Loucy (cell line): ENCODE measurements at regions not wholly inside any gene's neighbourhood (a gene's known extent, or its start where the extent isn't known, plus 50 kb on each side); places are given as distances from the start of the nearest gene placed in this dataset.

Experiments used
- H2AFZ ChIP-seq: fragments of 200-600 bp; sonication (generic); 2 replicates; pipeline ENCODE4 v1.6.0; 2016; ENCODE audit warnings: antibody characterized with exemption, mild to moderate bottlenecking, low read length, moderate library complexity
- H3F3A ChIP-seq: fragments of 200-600 bp; 2 replicates; pipeline ENCODE4 v1.6.0; 2016; ENCODE audit warnings: antibody characterized with exemption, low read depth, mild to moderate bottlenecking
- H3K27me3 ChIP-seq: fragments of 200-600 bp; sonication (generic); 2 replicates; pipeline ENCODE4 v1.6.1; 2014; ENCODE audit warnings: low read length, mild to moderate bottlenecking; ENCODE audit not compliant: insufficient read depth, poor library complexity, severe bottlenecking
- H3K36me3 ChIP-seq: fragments of 200-600 bp; sonication (generic); 2 replicates; pipeline ENCODE4 v1.6.1; 2016; ENCODE audit warnings: low read length; ENCODE audit not compliant: insufficient read depth
- H3K4me1 ChIP-seq: fragments of 200-600 bp; sonication (generic); 2 replicates; pipeline ENCODE4 v1.5.1; 2014; ENCODE audit warnings: low read length, mild to moderate bottlenecking; ENCODE audit not compliant: insufficient read depth, poor library complexity, severe bottlenecking
- H3K4me2 ChIP-seq: fragments of 200-600 bp; sonication (generic); 2 replicates; pipeline ENCODE4 v1.6.0; 2014; ENCODE audit warnings: antibody characterized with exemption, low read length, low read depth, mild to moderate bottlenecking; ENCODE audit not compliant: poor library complexity, severe bottlenecking
- H3K4me3 ChIP-seq: fragments of 200-600 bp; sonication (generic); 2 replicates; pipeline ENCODE4 v1.5.1; 2014; ENCODE audit warnings: low read length, mild to moderate bottlenecking, mixed read lengths; ENCODE audit not compliant: poor library complexity, severe bottlenecking
- H3K79me2 ChIP-seq: fragments of 200-600 bp; sonication (generic); 2 replicates; pipeline ENCODE4 v1.6.1; 2014; ENCODE audit warnings: low read length; ENCODE audit not compliant: insufficient read depth
- H3K9ac ChIP-seq: fragments of 200-600 bp; sonication (generic); 2 replicates; pipeline ENCODE4 v1.6.0; 2014; ENCODE audit warnings: mild to moderate bottlenecking, low read depth, low read length, moderate library complexity; ENCODE audit not compliant: poor library complexity, severe bottlenecking
- H3K9me2 ChIP-seq: fragments of 200-600 bp; sonication (generic); replicated peaks from 2 replicates; pipeline ENCODE4 v1.6.1; 2016; ENCODE audit warnings: low read depth, low read length, mixed read lengths
- H3K9me3 ChIP-seq: fragments of 200-600 bp; sonication (generic); 2 replicates; pipeline ENCODE4 v1.6.1; 2014; ENCODE audit warnings: mild to moderate bottlenecking, antibody characterized with exemption, low read length, low read depth; ENCODE audit not compliant: insufficient read depth
- H4K20me1 ChIP-seq: fragments of 200-600 bp; sonication (generic); 2 replicates; pipeline ENCODE4 v1.6.0; 2014; ENCODE audit warnings: antibody characterized with exemption, low read length, mild to moderate bottlenecking; ENCODE audit not compliant: insufficient read depth, poor library complexity, severe bottlenecking
- CTCF ChIP-seq: fragments of 200-600 bp; sonication (generic); conservative IDR thresholded peaks from 2 replicates; pipeline ENCODE4 v1.5.1; 2014; ENCODE audit warnings: mild to moderate bottlenecking, antibody characterized with exemption, low read length
- EZH2phosphoT487 ChIP-seq: fragments of 200-600 bp; IDR thresholded peaks from 2 replicates; pipeline ENCODE4 v1.6.1; 2018; ENCODE audit warnings: antibody characterized with exemption, mild to moderate bottlenecking, moderate library complexity, borderline replicate concordance

GRCh38 chr11:13140873-13141655, 131.9 kb downstream of the RASSF10 start:
- Histone ChIP-seq H3F3A (peaks cover 3% of the 10 kb centered on the region; the same call in 1 of the 2 replicates), H3K9ac (peak overlapping the region; percentile 45), H3K4me2 (peak overlapping the region; percentile 44), H3K36me3 (no peaks in the 10 kb centered on the region), H3K4me1 (peaks cover 35% of the 10 kb centered on the region), H3K9me2 (no peaks in the 10 kb centered on the region), H3K79me2 (no peaks in the 10 kb centered on the region), H3K27me3 (no peaks in the 10 kb centered on the region), H2AFZ (no peak overlapping the region), H3K4me3 (peak overlapping the region; percentile 18), H3K9me3 (no peaks in the 10 kb centered on the region), H4K20me1 (no peaks in the 10 kb centered on the region)
- no peak for TF ChIP-seq CTCF
- no peak for TF ChIP-seq EZH2phosphoT487

- no peaks in the 10 kb centered on the region for H3K79me2 ChIP-seq
- TF ChIP-seq CTCF (no peak), EZH2phosphoT487 (no peak)
- H3K9me2 ChIP-seq: no peaks in the 10 kb centered on the region
Observed at GRCh38 chr11:13141731-13142709, 132.9 kb downstream of the RASSF10 start.

GRCh38 chr11:13143486-13144297, 133.9 kb upstream of the BMAL1 start:
- Histone ChIP-seq H3K27me3 (no peaks in the 10 kb centered on the region), H3K4me2 (no peak overlapping the region), H3K9me3 (no peaks in the 10 kb centered on the region), H4K20me1 (no peaks in the 10 kb centered on the region), H3K36me3 (no peaks in the 10 kb centered on the region), H3K9me2 (no peaks in the 10 kb centered on the region), H2AFZ (no peak overlapping the region), H3K4me3 (no peak overlapping the region), H3K9ac (no peak overlapping the region), H3K79me2 (no peaks in the 10 kb centered on the region), H3K4me1 (peaks cover 32% of the 10 kb centered on the region), H3F3A (peaks cover 3% of the 10 kb centered on the region; the same call in 1 of the 2 replicates)
- TF ChIP-seq EZH2phosphoT487 (no peak), CTCF (no peak)

More at GRCh38 chr11:13141731-13142709, 132.9 kb downstream of the RASSF10 start:
- Histone ChIP-seq H3K4me1 (peaks cover 32% of the 10 kb centered on the region), H3K4me2 (no peak overlapping the region), H3K9ac (no peak overlapping the region), H2AFZ (no peak overlapping the region), H3K36me3 (no peaks in the 10 kb centered on the region), H3F3A (peaks cover 3% of the 10 kb centered on the region; the same call in 1 of the 2 replicates), H4K20me1 (no peaks in the 10 kb centered on the region), H3K27me3 (no peaks in the 10 kb centered on the region), H3K9me3 (no peaks in the 10 kb centered on the region), H3K4me3 (no peak overlapping the region)
